Activated CD8-positive, alpha-beta T cell treated with anti-CD3 and anti-CD28 coated beads, Interleukin-2, amount 10 ng/mL, durations not matched to agents 7 days and 5 days (primary cell): ENCODE measurements at regions not wholly inside any gene's neighbourhood (a gene's known extent, or its start where the extent isn't known, plus 50 kb on each side); places are given as distances from the start of the nearest gene placed in this dataset.

Source experiments
- ATAC-seq: fragments of 150-1000 bp; cut with Tn5 transposase; one replicate; pipeline ENCODE4 v1.10.0; 2021; ENCODE audit warnings: moderate library complexity
- CTCF ChIA-PET: fragments of 350-600 bp; sonication (Branson Sonifier 250); formaldehyde crosslinking; loops from one replicate; lab custom pipeline; 2021; ENCODE audit warnings: antibody characterized with exemption; lab: Charles Lee
- POLR2A ChIA-PET: fragments of 350-600 bp; sonication (Branson Sonifier 250); formaldehyde crosslinking; loops from one replicate; lab custom pipeline; 2021; ENCODE audit warnings: antibody characterized with exemption; lab: Charles Lee
- DNase-seq: peaks from one replicate; pipeline ENCODE4 v3.0.0-alpha.2; 2020
- H3K27ac Mint-ChIP-seq: one replicate; pipeline ENCODE4 v1.8.0; 2021; ENCODE audit warnings: mild to moderate bottlenecking, mixed read lengths
- H3K27me3 Mint-ChIP-seq: one replicate; pipeline ENCODE4 v1.8.0; 2021; ENCODE audit warnings: low read depth, mixed read lengths
- H3K36me3 Mint-ChIP-seq: one replicate; pipeline ENCODE4 v1.8.0; 2021; ENCODE audit warnings: low read depth, mixed read lengths
- H3K4me1 Mint-ChIP-seq: one replicate; pipeline ENCODE4 v1.8.0; 2021; ENCODE audit warnings: low read depth, mixed read lengths
- H3K4me3 Mint-ChIP-seq: one replicate; pipeline ENCODE4 v1.8.0; 2021; ENCODE audit warnings: mild to moderate bottlenecking, mixed read lengths
- H3K9me3 Mint-ChIP-seq: one replicate; pipeline ENCODE4 v1.8.0; 2022; ENCODE audit warnings: mixed read lengths; ENCODE audit not compliant: insufficient read depth

DNA sequence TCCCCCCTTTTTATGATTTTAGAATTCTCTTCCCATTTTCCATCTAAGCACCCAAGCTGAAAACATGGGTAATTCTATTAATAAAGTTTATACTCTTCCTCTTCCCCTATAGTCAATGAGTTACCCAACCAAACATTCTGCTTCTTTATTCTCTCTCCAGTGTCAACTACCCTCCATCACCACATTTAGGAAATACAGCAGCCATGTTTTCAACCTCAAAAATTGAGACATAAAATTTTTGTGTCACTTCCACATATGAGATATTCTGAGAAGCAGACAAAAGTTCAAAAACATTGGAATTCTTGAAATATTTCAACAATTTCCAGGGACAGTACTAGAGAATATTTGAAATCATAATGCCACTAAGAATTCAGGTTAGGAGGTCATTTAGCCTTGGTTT lies 64.8 kb upstream of the ATP1A1 start:
- H3K36me3 Mint-ChIP-seq: no peaks in the 10 kb centered on the region
- ATAC-seq (no peak), DNase-seq (no peak)
- no peaks in the 10 kb centered on the region for H3K27me3 Mint-ChIP-seq
- no peak overlapping the region for H3K4me3 Mint-ChIP-seq
- POLR2A ChIA-PET: no interaction called here
- CTCF ChIA-PET: no interaction called here
- no peak overlapping the region for H3K27ac Mint-ChIP-seq
- no peaks in the 10 kb centered on the region for H3K9me3 Mint-ChIP-seq
- peaks cover 3% of the 10 kb centered on the region for H3K4me1 Mint-ChIP-seq

DNA sequence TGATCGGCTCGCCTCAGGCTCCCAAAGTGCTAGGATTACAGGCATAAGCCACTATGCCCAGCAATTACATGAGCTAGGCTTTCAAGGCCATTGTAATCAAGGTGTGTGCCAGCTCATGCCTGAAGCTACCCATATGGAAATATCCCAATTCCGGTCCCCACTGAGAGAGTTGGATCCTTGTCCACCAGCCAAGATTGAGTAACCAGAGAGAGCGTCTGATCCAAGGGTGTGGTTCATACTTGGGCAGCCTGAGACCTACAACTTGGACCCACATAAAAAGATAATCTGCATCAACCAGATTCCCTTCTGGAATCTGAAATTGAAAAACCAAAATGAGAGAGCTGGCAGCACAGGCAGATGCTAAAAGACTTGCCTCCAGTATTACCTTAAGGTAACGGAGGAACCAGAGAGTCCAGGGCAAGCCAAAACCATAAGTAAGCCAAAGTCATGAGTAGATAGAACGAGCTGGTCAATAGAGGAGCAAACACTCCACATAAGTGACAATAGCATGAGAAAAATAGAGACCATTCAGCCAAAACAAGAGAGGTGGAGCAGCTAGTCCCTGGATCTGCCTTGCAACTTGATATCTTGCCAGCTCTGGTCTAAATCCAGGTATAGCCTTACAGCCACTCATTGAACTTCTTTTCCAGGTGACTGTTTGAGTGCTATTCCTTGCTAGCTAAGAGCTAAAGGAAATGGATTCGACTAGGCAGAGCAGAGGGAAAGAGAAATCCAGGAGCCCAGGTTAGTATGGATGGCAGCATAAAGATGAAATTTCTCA lies 63.8 kb upstream of the ATP1A1 start:
- CTCF ChIA-PET: interaction anchor here (1.2 to 1.9 kb wide), 3 partner anchors 26 to 170 kb away, joined by 3 to 6 read pairs (median 4); no protein-coding TSS in a partner anchor
- Mint-ChIP-seq H3K27ac (no peak overlapping the region), H3K9me3 (no peaks in the 10 kb centered on the region), H3K4me1 (peaks cover 5% of the 10 kb centered on the region), H3K27me3 (no peaks in the 10 kb centered on the region), H3K36me3 (no peaks in the 10 kb centered on the region), H3K4me3 (no peak overlapping the region)
- DNase-seq (no peak), ATAC-seq (no peak)
- POLR2A ChIA-PET: interaction anchor here (0.9 kb wide), 1 partner anchor 26 kb away, joined by 3 read pairs; no protein-coding TSS in a partner anchor

DNA sequence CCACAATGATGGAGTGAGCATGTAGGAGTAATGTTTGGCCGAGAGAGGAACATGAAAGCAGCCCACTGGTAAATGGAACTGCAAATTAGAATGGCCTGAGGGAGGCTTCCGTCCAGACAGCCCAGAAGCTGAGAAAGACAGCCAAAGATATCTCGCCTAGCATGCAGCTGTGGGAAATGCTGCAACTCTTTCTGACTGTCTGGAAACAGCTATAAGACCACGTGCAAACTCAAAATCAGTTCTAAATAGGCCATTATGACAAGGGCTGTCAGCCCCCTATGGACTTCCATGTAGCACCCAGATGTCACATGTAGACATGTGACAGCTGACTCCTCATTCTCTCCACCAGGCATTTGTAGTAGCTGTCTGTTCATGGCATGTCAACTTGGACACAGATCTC lies 62.9 kb upstream of the ATP1A1 start:
- H3K36me3 Mint-ChIP-seq: no peaks in the 10 kb centered on the region
- H3K27me3 Mint-ChIP-seq: no peaks in the 10 kb centered on the region
- ATAC-seq (no peak), DNase-seq (no peak)
- H3K4me3 Mint-ChIP-seq: no peak overlapping the region
- ChIA-PET CTCF (interaction anchor here (1.9 kb wide), 1 partner anchor 171 kb away, joined by 6 read pairs; no protein-coding TSS in a partner anchor), POLR2A (no interaction called here)
- peaks cover 5% of the 10 kb centered on the region for H3K4me1 Mint-ChIP-seq
- H3K27ac Mint-ChIP-seq: no peak overlapping the region
- no peaks in the 10 kb centered on the region for H3K9me3 Mint-ChIP-seq

DNA sequence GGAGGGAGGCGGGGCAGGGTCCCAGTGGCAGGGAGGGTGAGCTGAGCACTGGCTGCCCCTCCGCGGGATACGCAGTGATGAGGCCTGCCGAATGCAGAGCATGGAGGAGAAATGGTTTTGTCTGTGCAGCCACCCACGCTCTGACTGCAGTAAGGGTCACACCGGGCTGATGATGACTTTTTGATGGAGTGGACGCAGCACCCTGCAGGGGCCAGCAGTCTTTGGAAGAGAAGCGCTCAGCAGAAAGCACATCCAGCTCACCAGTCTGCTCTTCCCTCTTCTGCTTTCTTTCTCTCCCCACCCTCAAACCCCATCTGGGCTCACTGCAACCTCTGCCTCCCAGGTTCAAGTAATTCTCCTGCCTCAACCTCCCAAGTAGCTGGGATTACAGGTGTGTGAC lies 61.9 kb upstream of the ATP1A1 start:
- ChIA-PET POLR2A (no interaction called here), CTCF (interaction anchor here (1.5 kb wide), 1 partner anchor 173 kb away, joined by 4 read pairs; no protein-coding TSS in a partner anchor)
- H3K27me3 Mint-ChIP-seq: no peaks in the 10 kb centered on the region
- no peaks in the 10 kb centered on the region for H3K36me3 Mint-ChIP-seq
- peaks cover 5% of the 10 kb centered on the region for H3K4me1 Mint-ChIP-seq
- ATAC-seq: no peak
- H3K4me3 Mint-ChIP-seq: no peak overlapping the region
- DNase-seq: no peak
- no peak overlapping the region for H3K27ac Mint-ChIP-seq
- no peaks in the 10 kb centered on the region for H3K9me3 Mint-ChIP-seq

DNA sequence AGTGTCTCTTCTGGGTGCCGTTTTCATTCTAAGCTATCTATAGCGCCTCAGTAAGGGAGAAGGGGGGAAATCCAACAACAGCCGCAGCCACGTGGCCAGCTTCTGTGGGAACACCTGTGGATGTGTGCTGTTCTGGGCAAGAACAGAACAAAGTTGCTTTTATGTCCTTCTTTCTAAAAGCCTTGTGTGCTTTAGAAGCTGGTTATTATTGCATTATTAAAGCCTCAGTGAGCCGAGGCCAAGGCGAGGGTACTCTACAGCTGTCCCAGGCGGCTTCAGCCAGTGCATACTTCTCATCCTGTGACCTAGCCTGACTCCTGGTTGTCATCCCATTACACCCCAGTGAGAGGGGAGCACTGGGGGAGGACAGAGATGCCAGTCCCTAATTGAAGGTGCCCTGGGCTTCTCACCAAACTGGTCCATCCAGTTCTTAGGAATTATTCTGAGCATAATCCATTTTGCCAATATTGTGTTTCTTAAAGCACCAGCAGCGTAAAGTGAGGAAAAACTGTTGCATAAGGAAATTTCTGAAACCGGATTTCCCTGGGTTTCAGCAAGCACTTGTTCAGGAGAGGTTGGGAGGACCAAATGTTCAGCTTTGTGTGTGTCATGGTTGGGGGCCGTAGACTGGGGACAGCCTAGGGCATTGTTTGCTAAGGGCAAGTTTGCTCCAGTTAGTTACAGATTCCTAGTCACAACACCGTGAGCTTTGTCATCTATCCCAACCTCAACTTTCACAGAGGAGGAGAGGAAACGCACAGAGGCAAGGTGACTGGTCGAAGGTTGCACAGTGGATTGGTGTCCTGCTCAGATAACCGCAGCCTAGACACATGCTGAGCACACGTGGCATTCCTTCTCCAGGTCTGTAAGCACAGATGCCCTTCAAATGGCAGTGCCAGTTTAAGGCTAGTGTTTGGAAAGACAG lies 61.0 kb upstream of the ATP1A1 start:
- peaks cover 5% of the 10 kb centered on the region for H3K4me1 Mint-ChIP-seq
- H3K27me3 Mint-ChIP-seq: no peaks in the 10 kb centered on the region
- no peak overlapping the region for H3K27ac Mint-ChIP-seq
- ChIA-PET CTCF (interaction anchor here (1.5 kb wide), 1 partner anchor 173 kb away, joined by 4 read pairs; no protein-coding TSS in a partner anchor), POLR2A (interaction anchor here (0.9 kb wide), 1 partner anchor 81 kb away, joined by 3 read pairs; no protein-coding TSS in a partner anchor)
- H3K4me3 Mint-ChIP-seq: no peak overlapping the region
- H3K36me3 Mint-ChIP-seq: no peaks in the 10 kb centered on the region
- H3K9me3 Mint-ChIP-seq: no peaks in the 10 kb centered on the region
- no peak for DNase-seq
- no peak for ATAC-seq

DNA sequence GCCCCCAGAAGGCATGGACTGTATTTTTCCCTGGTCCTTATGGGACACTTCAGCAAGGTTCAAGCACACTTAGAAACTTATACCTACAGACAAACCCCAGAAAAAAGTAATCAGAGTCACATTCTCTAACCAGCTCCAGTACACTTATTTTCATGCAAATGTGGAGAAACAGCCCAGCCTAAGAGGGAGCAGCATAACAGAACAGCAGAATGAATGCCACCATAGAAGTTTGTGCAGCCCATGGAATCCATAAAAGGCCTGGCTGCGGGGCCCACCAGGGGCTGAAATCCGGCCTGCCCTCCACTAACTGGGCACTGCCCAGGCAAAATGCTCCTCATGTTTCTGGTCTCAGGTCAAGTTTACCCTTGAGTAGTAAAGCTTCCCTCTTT lies 60.4 kb upstream of the ATP1A1 start:
- CTCF ChIA-PET: no interaction called here
- Mint-ChIP-seq H3K27ac (no peak overlapping the region), H3K9me3 (no peaks in the 10 kb centered on the region), H3K36me3 (no peaks in the 10 kb centered on the region), H3K4me1 (peaks cover 5% of the 10 kb centered on the region), H3K4me3 (no peak overlapping the region), H3K27me3 (no peaks in the 10 kb centered on the region)
- no peak for DNase-seq
- no peak for ATAC-seq
- POLR2A ChIA-PET: no interaction called here

DNA sequence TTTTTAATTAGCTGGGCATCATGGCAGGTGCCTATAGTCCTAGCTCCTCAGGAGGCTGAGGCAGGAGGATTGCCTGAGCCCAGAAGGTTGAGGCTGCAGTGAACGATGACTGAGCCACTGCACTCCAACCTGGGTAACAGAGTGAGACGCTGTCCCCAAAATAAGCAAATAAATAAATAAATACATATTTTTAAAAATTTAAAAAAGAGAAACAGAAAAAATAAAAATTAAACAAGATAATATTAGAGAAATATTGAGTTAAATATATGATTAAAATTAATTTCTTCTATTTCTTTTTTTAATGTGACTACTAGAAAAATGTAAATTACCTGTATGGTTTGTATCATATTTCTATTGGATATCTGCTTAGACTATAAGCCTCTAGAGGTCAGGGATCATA lies 59.3 kb upstream of the ATP1A1 start:
- H3K27me3 Mint-ChIP-seq: no peaks in the 10 kb centered on the region
- H3K36me3 Mint-ChIP-seq: no peaks in the 10 kb centered on the region
- ChIA-PET CTCF (no interaction called here), POLR2A (no interaction called here)
- no peak overlapping the region for H3K4me3 Mint-ChIP-seq
- ATAC-seq (no peak), DNase-seq (no peak)
- H3K9me3 Mint-ChIP-seq: no peaks in the 10 kb centered on the region
- no peak overlapping the region for H3K27ac Mint-ChIP-seq
- peaks cover 5% of the 10 kb centered on the region for H3K4me1 Mint-ChIP-seq

DNA sequence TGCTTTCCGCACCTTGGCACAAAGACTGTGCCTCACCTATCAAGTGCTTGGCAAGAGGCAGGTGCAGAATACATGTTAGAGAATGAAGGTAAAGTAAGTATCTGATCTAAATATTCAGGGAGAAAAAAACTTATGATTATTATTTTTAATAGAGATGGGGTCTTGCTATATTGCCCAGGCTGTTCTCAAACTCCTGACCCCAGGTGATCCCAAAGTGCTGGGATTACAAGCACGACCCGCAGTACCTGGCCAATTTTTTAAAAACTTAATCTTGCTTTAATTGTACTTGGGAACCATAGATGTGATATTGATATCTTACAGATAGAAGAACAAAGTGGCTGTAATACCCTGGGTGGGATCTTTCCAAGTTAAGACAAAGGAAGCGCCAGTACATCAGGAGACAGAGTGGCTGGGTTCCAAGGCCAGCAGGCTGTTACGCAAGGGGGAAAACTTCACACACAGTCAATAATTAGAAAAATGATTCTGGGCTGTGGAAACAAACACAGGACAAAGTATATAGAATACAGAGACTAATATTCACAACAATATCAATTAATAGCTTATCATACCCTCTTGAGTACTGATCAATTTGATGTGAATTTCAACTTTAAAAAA lies 58.6 kb upstream of the ATP1A1 start:
- DNase-seq (no peak), ATAC-seq (no peak)
- Mint-ChIP-seq H3K27me3 (no peaks in the 10 kb centered on the region), H3K9me3 (no peaks in the 10 kb centered on the region), H3K4me3 (no peak overlapping the region), H3K4me1 (peaks cover 5% of the 10 kb centered on the region), H3K27ac (no peak overlapping the region), H3K36me3 (no peaks in the 10 kb centered on the region)
- POLR2A ChIA-PET: no interaction called here
- CTCF ChIA-PET: no interaction called here

DNA sequence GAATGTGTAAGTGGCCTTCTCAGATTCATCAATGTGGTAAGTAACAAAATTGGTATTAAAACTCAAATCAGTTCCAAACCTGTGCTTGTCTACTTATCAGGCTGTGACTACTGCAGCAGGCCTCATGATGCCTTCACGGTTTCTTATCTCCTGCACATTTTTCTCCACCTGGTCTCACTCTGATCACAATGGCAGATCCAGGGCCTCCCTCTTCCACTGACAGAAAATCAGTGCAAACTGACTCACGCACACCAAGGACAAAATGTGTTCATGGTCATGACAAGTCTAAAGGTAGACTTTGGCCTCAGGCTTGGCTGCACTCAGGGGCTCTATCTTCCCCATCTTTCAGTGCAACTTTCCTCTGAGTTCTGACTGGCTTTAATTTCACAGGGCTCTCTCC lies 56.7 kb upstream of the ATP1A1 start:
- Mint-ChIP-seq H3K4me1 (peaks cover 9% of the 10 kb centered on the region), H3K36me3 (no peaks in the 10 kb centered on the region), H3K27me3 (no peaks in the 10 kb centered on the region), H3K4me3 (no peak overlapping the region), H3K27ac (no peak overlapping the region), H3K9me3 (no peaks in the 10 kb centered on the region)
- ATAC-seq (no peak), DNase-seq (no peak)
- POLR2A ChIA-PET: no interaction called here
- CTCF ChIA-PET: no interaction called here

DNA sequence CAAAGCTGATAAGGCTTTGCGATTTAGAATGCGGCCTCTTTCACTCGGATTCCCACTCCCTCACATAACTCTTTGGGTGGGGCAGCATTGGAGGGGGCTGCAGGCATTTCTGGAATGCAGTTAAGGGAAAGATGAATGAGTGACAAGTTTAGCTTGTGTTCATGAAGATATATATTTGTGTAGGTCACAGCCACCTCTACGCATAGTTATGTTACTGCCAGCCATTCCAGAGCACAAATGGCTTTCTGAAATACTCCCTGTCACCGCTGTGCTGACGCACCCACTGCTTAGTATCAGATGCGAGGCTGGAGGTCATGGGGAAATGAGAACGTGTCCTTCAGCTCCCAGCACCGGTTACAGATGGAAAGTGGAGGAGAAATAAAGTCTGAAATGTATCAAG lies 54.1 kb upstream of the ATP1A1 start:
- Mint-ChIP-seq H3K4me3 (no peak overlapping the region), H3K9me3 (no peaks in the 10 kb centered on the region), H3K27ac (no peak overlapping the region), H3K4me1 (peaks cover 26% of the 10 kb centered on the region), H3K36me3 (no peaks in the 10 kb centered on the region), H3K27me3 (no peaks in the 10 kb centered on the region)
- ATAC-seq (no peak), DNase-seq (no peak)
- POLR2A ChIA-PET: no interaction called here
- CTCF ChIA-PET: interaction anchor here (1.5 kb wide), 1 partner anchor 166 kb away, joined by 3 read pairs; no protein-coding TSS in a partner anchor

DNA sequence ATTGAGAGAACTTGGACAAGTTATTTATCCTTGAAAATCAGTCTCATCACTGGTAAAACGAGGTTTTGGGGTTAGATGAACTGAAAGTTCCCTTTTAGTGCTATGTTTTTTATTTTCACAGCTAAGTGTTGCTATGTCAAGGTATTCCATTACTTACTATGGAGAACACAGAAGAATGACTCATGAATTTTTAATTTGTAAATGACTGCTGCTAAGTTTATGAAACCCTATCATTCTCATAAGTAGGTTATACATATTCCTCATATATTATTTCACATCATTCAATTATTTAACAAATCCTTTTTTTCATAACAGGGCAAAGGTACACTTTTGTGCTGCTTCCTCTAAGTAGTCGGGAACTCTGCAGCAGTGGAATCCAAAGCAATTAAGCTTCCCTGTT lies 52.2 kb upstream of the ATP1A1 start:
- Mint-ChIP-seq H3K4me1 (peaks cover 42% of the 10 kb centered on the region), H3K27me3 (no peaks in the 10 kb centered on the region), H3K4me3 (no peak overlapping the region), H3K27ac (no peak overlapping the region), H3K9me3 (no peaks in the 10 kb centered on the region), H3K36me3 (peaks cover 2% of the 10 kb centered on the region)
- POLR2A ChIA-PET: no interaction called here
- CTCF ChIA-PET: interaction anchor here (1.5 kb wide), 1 partner anchor 18 kb away, joined by 4 read pairs; no protein-coding TSS in a partner anchor
- DNase-seq (no peak), ATAC-seq (no peak)
